Suppressor macrophage (primary cell): ENCODE measurements at regions not wholly inside any gene's neighbourhood (a gene's known extent, or its start where the extent isn't known, plus 50 kb on each side); places are given as distances from the start of the nearest gene placed in this dataset.
A peak's percentile ranks its signal among the peaks of the same experiment; 100 is the strongest.

ENCODE experiments used
- DNase-seq, 4 experiments: peaks; one replicate each; pipeline ENCODE4 v3.0.0-alpha.2; 2020 to 2022

- no peak for DNase-seq
Observed at GRCh38 chr13:50358231-50359040, 343.2 kb downstream of the KCNRG start.

GRCh38 chr13:50359041-50359367 is 343.8 kb downstream of the KCNRG start:
- peak in 2 of 4 experiments; percentile 23 to 29 for DNase-seq

- DNase-seq: no peak
Observed at GRCh38 chr13:50359779-50360178, 344.5 kb downstream of the KCNRG start.

- DNase-seq: no peak
Observed at GRCh38 chr13:50360637-50361036, 345.4 kb downstream of the KCNRG start.

- DNase-seq: no peak
Observed at GRCh38 chr13:50361282-50361681, 346.0 kb downstream of the KCNRG start.

GRCh38 chr13:50365408-50366391 is 350.5 kb downstream of the KCNRG start:
- DNase-seq: no peak

- DNase-seq: no peak
Observed at GRCh38 chr13:50366488-50367174, 351.4 kb downstream of the KCNRG start.

- DNase-seq: no peak
Observed at GRCh38 chr13:50369646-50370045, 354.4 kb downstream of the KCNRG start.

- peak; percentile 19 to 53 (median 40) for DNase-seq
Observed at GRCh38 chr13:50370303-50370950, 355.2 kb downstream of the KCNRG start.

- DNase-seq: no peak
Observed at GRCh38 chr13:50374517-50374916, 359.3 kb downstream of the KCNRG start.

- no peak for DNase-seq
Observed at GRCh38 chr13:50375792-50376191, 360.5 kb downstream of the KCNRG start.

GRCh38 chr13:50376895-50377575 is 361.8 kb downstream of the KCNRG start:
- no peak for DNase-seq

- no peak for DNase-seq
Observed at GRCh38 chr13:50377726-50378270, 362.6 kb downstream of the KCNRG start.

- DNase-seq: no peak
Observed at GRCh38 chr13:50378509-50379044, 363.3 kb downstream of the KCNRG start.

GRCh38 chr13:50379584-50379983 is 364.3 kb downstream of the KCNRG start:
- DNase-seq: no peak

- no peak for DNase-seq
Observed at GRCh38 chr13:50380905-50381304, 365.7 kb downstream of the KCNRG start.

GRCh38 chr13:50382511-50382910 is 367.3 kb downstream of the KCNRG start:
- DNase-seq: no peak

- no peak for DNase-seq
Observed at GRCh38 chr13:50382951-50383350, 367.7 kb downstream of the KCNRG start.

- no peak for DNase-seq
Observed at GRCh38 chr13:50384724-50385123, 369.5 kb downstream of the KCNRG start.

- DNase-seq: no peak
Observed at GRCh38 chr13:50386541-50387050, 371.4 kb downstream of the KCNRG start.

GRCh38 chr13:50387051-50387581 is 371.9 kb downstream of the KCNRG start:
- DNase-seq: peak in 3 of 4 experiments; percentile 11 to 31 (median 13)
